K562 (cell line): ENCODE measurements at regions not wholly inside any gene's neighbourhood (a gene's known extent, or its start where the extent isn't known, plus 50 kb on each side); places are given as distances from the start of the nearest gene placed in this dataset.

ENCODE experiments used
- ETS1 ChIP-seq: conservative IDR thresholded peaks from 2 replicates; pipeline ENCODE4 v1.6.1; 2011; ENCODE audit warnings: low read depth, mild to moderate bottlenecking, low read length; ENCODE audit not compliant: control insufficient read depth
- HDAC2 ChIP-seq: fragments of 450-650 bp; IDR thresholded peaks from 2 replicates; pipeline ENCODE4 v1.6.1; 2016; ENCODE audit warnings: mild to moderate bottlenecking
- HNRNPLL ChIP-seq: fragments of 200-400 bp; formaldehyde crosslinking; IDR thresholded peaks from 2 replicates; pipeline ENCODE4 v1.6.1; 2017; ENCODE audit warnings: low read length, low read depth, mild to moderate bottlenecking; ENCODE audit not compliant: poor library complexity, severe bottlenecking
- LEF1 ChIP-seq: fragments of 450-650 bp; IDR thresholded peaks from 2 replicates; pipeline ENCODE4 v1.6.1; 2016; ENCODE audit warnings: mild to moderate bottlenecking
- MCM7 ChIP-seq, 2 experiments: fragments of 450-650 bp; IDR thresholded peaks; 2 replicates each; pipeline ENCODE4 v1.6.1; 2016 to 2018
- NBN ChIP-seq: fragments of 450-650 bp; IDR thresholded peaks from 2 replicates; pipeline ENCODE4 v1.6.1; 2016; ENCODE audit warnings: low read depth, mild to moderate bottlenecking
- RHOXF2B ChIP-seq: fragments of 250-450 bp; sonication (Bioruptor Pico); conservative IDR thresholded peaks from 2 replicates; pipeline ENCODE4 v1.5.1; 2021
- TOE1 ChIP-seq, 2 experiments: fragments of 450-650 bp in 1 of 2; sonication (generic) in 1 of 2; formaldehyde crosslinking in 1 of 2; IDR thresholded peaks; 2 replicates each; pipeline versions ENCODE4 v1.7.1 to v1.8.0; 2016 to 2022; ENCODE audit warnings: borderline replicate concordance in 2 of 2, mild to moderate bottlenecking in 2 of 2, antibody characterized with exemption in 1 of 2, inconsistent platforms in 1 of 2, low read depth in 1 of 2, missing genetic modification reagents in 1 of 2, moderate library complexity in 1 of 2
- ZFPM2 ChIP-seq: fragments of 250-450 bp; sonication (Bioruptor Pico); IDR thresholded peaks from 2 replicates; pipeline ENCODE4 v1.5.1; 2022; ENCODE audit warnings: mild to moderate bottlenecking
- ZNF609 ChIP-seq: sonication (generic); formaldehyde crosslinking; IDR thresholded peaks from 2 replicates; pipeline ENCODE4 v1.8.1; 2023; ENCODE audit warnings: missing genetic modification reagents, mild to moderate bottlenecking, borderline replicate concordance

DNA sequence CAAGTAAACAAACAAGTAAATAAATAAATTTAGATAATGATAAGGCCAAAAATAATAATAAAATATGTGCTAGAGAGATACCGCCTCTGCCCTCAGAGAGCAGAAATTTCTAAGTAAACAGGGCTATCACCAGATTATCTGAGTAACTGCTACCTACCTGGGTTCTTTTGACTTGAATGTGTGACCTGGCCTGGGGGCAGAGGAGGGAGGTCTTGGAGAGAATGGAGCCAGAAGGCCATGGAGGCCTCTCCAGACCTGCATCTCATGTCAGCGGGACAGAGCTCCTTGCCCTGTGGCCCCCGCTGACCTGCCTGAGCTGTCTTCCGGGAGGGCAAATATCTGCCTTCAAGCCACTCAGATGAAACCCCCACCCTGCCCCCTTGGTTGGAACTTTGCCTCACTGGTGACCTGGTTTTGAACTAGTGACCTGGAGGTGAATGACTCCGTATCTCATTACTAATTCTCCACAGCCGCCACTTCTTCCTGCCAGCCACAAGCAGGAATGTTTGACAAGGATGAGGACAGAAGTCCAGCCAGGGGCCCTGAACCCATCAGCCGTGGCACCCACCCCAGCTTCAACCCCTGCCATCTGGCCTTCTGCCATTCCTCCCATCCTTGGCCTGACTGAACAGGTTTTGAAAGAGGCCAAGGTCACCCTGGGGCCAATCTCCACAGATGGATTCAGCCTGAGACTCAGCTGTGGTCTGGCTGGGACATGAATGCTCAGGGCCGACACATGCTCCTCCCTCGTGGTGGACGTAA lies 86.8 kb upstream of the PARP11 start (continued):
- no peak for TF ChIP-seq HNRNPLL
- no peak for TF ChIP-seq ZNF609 (CRISPR knock-in tag)
- TF ChIP-seq ZFPM2 (CRISPR knock-in tag), result no peak
- TF ChIP-seq TOE1 (IDR thresholded peaks at IDR 0.05; ENCODE audit: borderline replicate concordance), result no peak
- TF ChIP-seq TOE1 (CRISPR knock-in tag; IDR thresholded peaks at IDR 0.05; ENCODE audit: borderline replicate concordance, low read depth), result no peak
- TF ChIP-seq NBN, result no peak
- TF ChIP-seq RHOXF2B (CRISPR knock-in tag), result no peak
- TF ChIP-seq MCM7 (IDR thresholded peaks at IDR 0.05), result no peak
- no peak for TF ChIP-seq LEF1
- TF ChIP-seq HDAC2, result no peak
- no peak for TF ChIP-seq ETS1
- TF ChIP-seq, all 486 proteins: peak for 0
